Lower leg skin (tissue), 3 donors: ENCODE measurements at regions not wholly inside any gene's neighbourhood (a gene's known extent, or its start where the extent isn't known, plus 50 kb on each side); places are given as distances from the start of the nearest gene placed in this dataset.

Experiments used
- POLR2A ChIP-seq, 2 donors: fragments of 450-650 bp; IDR thresholded peaks; one replicate each; pipeline ENCODE4 v1.6.1; 2016 to 2017; ENCODE audit warnings: antibody characterized with exemption in 2 of 2, mild to moderate bottlenecking in 1 of 2, moderate library complexity in 1 of 2
- TF ChIP-seq, protein P1 (sequence below), 3 donors: fragments of 450-650 bp; IDR thresholded peaks; one replicate each; pipeline ENCODE4 v1.5.1; 2016; ENCODE audit warnings: antibody characterized with exemption in 3 of 3, mild to moderate bottlenecking in 3 of 3, moderate library complexity in 2 of 3

DNA sequence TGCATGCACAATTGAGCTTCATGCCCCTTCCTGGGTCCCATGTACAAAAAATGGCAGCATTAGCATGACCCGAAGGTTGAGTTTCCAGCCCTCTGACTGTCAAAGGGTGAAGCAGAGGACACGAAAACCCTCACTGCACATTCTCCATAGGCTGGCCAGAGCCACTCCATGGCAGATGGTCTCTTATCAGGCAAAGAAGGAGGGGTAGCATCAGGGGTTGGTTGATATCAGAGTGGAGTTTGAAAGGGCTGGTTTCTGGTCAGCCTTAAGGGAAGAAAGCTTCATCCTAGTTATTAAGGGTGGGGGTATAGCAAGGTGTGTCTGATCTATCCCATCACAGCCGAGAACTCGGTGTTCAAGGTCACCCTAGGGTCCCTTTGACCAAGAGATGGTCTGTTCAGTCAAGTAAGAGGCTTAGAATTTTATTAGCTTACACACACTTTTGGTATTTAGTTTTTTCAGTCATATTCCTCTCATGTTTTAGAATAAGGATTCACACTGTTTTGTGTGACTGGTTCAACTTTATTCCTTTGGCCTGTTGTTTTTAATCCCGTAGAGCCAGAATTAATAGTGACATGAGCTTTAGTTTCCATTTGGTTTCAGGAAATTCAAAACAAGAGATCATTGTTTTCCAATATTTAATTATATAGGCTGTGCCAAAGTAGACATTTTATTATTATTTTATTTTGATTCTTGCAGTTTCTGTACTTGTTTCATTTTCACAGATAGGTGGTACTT, 199.9 kb upstream of the FMN2 start:
- TF ChIP-seq, protein P1, sequence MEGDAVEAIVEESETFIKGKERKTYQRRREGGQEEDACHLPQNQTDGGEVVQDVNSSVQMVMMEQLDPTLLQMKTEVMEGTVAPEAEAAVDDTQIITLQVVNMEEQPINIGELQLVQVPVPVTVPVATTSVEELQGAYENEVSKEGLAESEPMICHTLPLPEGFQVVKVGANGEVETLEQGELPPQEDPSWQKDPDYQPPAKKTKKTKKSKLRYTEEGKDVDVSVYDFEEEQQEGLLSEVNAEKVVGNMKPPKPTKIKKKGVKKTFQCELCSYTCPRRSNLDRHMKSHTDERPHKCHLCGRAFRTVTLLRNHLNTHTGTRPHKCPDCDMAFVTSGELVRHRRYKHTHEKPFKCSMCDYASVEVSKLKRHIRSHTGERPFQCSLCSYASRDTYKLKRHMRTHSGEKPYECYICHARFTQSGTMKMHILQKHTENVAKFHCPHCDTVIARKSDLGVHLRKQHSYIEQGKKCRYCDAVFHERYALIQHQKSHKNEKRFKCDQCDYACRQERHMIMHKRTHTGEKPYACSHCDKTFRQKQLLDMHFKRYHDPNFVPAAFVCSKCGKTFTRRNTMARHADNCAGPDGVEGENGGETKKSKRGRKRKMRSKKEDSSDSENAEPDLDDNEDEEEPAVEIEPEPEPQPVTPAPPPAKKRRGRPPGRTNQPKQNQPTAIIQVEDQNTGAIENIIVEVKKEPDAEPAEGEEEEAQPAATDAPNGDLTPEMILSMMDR (IDR thresholded peaks at IDR 0.05): no peak
- no peak for TF ChIP-seq POLR2A (IDR thresholded peaks at IDR 0.05)
